Activated CD4-positive, alpha-beta T cell treated with anti-CD3 and anti-CD28 coated beads, Interleukin-2, amount 50 U/mL, for 24 hours (primary cell): ENCODE measurements at regions not wholly inside any gene's neighbourhood (a gene's known extent, or its start where the extent isn't known, plus 50 kb on each side); places are given as distances from the start of the nearest gene placed in this dataset.
"Not testable (repeated sequence)": the region's sequence is repeated elsewhere in the genome, so short reads cannot be mapped to it uniquely, and the experiment has no call there.

Source experiments
- DNase-seq, 2 donors: peaks; one replicate each; pipeline ENCODE4 v3.0.0-alpha.2; 2020; ENCODE audit warnings: low read depth in 1 of 2, low spot score in 1 of 2

DNA sequence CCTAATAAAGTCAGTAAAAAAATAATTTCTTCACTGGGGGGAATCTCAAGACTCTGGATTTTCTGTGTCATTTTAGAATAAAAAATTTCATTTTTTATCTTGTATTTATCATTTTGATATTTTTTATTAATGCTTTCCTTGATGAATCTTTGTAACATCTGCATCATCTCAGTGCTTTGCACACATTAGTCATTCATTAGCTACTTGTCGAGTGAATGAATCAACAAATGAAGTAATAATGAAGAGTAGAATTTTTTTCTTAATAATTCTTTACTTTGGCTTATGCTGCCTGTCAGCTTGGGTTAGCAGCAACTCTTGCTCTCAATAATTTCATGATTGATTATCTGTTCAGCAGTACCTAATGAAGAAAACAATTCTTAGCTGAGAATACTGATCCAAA lies 530.8 kb downstream of the GRXCR1 start:
- DNase-seq = no peak

- DNase-seq = no peak
Observed at GRCh38 chr4:43425206-43425605, 532.7 kb downstream of the GRXCR1 start.

DNA sequence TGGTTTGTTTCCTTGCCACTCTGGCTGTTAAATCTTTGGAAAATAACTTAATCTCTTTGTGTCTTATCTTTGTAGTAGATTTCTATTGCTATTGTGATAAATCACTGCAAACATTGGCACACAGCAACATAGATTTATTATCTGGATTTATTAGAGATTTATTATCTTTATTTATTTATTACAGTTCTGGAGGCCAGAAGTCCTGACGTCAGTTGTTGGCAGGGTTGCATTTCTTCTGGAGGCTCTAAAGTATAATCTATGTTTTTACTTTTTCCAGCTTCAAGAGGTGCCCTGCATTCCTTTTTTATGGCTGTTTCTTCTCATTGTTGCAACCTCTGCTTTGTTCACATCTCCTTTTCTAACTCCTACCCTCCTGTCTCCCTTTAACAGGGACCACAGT lies 542.8 kb downstream of the GRXCR1 start:
- DNase-seq = no peak

- no peak for DNase-seq
Observed at GRCh38 chr4:43452948-43453347, 560.4 kb downstream of the GRXCR1 start.

- DNase-seq = no peak
Observed at GRCh38 chr4:43456383-43456782, 563.9 kb downstream of the GRXCR1 start.

GRCh38 chr4:43457866-43458265 lies 565.4 kb downstream of the GRXCR1 start:
- DNase-seq = no peak

- DNase-seq = no peak
Observed at GRCh38 chr4:43458293-43458692, 565.8 kb downstream of the GRXCR1 start.

DNA sequence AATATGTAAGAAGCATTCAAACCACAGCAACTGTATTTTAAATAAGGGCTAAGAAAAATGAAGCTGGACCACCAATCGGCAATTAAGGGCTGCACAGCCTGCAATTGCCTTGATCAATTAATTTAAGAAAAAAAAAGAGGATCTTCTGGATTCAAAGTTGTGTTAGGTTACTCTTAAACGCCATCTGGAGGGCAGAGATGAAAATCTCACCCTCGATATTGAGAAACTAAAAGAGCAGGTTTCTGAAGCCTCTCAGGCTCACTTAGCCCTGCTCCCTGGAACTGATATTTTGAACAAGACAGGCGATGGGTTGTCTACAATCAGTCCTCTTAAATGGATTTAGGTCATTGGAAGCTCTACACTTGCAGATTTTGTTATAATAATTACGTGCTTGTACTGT lies 579.4 kb downstream of the GRXCR1 start:
- no peak for DNase-seq

- no peak for DNase-seq
Observed at GRCh38 chr4:43481526-43481925, 589.0 kb downstream of the GRXCR1 start.

- DNase-seq = no peak
Observed at GRCh38 chr4:43485196-43485595, 592.7 kb downstream of the GRXCR1 start.

GRCh38 chr4:43496188-43496587 lies 603.7 kb downstream of the GRXCR1 start:
- no peak for DNase-seq

- no peak for DNase-seq
Observed at GRCh38 chr4:43496602-43497001, 604.1 kb downstream of the GRXCR1 start.

DNA sequence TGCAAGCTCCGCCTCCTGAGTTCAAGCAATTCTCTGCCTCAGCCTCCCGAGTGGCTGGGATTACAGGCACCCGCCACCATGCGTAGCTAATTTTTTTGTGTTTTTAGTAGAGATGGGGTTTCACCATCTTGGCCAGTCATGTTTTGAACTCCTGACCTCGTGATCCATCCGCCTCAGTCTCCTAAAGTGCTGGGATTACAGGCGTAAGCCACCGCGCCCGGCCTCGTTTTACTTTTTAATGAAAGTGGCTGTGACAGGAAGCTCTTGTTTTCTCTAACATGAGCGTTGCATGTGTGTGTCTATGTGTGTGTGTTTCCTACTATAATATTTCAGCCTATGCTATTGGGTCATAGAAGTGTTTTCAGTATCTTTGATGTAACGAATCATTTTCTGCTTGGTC lies 613.3 kb downstream of the GRXCR1 start:
- not testable (repeated sequence) for DNase-seq

DNA sequence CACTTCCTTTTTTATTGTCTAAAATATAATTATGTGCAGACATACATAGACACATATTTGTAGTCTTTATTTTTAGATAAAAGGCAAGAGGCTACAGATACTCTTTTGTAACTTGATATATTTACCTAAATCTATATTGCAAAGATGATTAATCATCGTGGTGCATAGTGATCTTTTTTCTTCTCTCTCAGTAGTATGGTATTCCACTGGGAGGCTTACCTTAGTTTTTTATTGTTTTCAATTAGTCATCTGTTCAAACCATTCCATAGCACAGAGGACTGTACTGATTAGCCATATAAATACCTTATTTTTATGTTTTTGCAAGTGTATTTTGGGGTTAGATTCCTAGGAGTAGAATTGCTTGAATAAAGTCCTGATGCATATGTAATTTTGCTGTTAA lies 619.7 kb downstream of the GRXCR1 start:
- no peak for DNase-seq

GRCh38 chr4:43525646-43526045 lies 633.1 kb downstream of the GRXCR1 start:
- no peak for DNase-seq

GRCh38 chr4:43547561-43547960 lies 655.0 kb downstream of the GRXCR1 start:
- no peak for DNase-seq

- DNase-seq = no peak
Observed at GRCh38 chr4:43550981-43551627, 658.6 kb downstream of the GRXCR1 start.

DNA sequence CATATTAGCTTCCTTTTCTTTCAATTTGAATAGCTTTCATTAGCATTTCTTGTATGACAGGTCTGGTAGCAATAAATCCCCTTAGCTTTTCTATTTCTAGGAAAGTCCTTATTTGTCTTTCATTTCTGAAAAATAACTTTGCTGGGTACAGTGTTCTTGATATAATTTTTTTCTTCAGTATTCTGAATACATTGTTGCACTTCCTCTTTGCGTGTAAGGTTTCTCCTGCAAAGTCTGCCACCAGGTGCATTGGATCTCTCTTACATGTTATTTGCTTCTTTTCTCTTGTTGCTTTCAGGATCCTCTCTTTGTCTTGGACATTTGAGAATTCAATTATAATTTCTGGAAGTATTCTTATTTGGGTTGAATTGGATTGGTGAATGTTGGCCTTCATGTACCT lies 663.7 kb downstream of the GRXCR1 start:
- no peak for DNase-seq

DNA sequence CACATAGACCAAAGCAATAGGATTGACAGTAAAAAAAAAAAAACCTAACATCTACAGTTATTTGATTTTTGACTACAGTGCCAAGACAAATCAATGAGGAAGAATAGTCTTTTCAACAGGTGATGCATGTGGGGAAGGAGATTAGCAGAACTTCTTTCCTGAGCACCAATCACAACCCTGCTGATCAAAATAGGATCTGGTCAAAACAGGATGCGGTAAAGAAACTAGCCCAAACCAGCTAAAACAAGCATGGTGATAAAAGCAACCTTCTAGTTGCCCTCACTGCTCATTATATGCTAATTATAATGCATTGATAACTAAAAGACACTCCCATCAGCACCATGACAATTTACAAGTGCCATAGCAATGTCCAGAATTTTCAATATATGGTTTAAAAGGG lies 667.5 kb downstream of the GRXCR1 start:
- no peak for DNase-seq

- no peak for DNase-seq
Observed at GRCh38 chr4:43564107-43564506, 671.6 kb downstream of the GRXCR1 start.

GRCh38 chr4:43564591-43564990 lies 672.1 kb downstream of the GRXCR1 start:
- DNase-seq = no peak

GRCh38 chr4:43567644-43568043 lies 675.1 kb downstream of the GRXCR1 start:
- no peak for DNase-seq

DNA sequence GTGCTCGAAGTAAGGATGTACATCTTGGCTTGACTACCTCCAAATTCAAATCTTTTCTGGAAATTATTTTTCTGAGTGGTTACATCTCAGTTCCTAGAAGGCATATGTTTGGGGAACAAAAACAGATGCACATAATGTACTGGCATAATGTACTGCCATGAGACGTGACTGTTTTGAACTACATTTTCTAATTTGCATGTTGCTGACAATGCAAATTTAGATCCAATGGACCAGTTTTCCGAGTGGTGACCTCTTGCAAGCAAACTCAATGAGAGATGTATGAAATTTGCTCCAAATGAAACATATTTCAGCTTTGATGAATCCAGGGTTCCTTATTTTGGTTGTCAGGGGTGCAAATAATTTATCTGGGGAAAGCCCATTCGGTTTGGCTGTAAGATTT lies 694.3 kb downstream of the GRXCR1 start:
- no peak for DNase-seq

- no peak for DNase-seq
Observed at GRCh38 chr4:43587758-43588157, 695.2 kb downstream of the GRXCR1 start.
